OCI-LY1 (cell line): ENCODE measurements at regions not wholly inside any gene's neighbourhood (a gene's known extent, or its start where the extent isn't known, plus 50 kb on each side); places are given as distances from the start of the nearest gene placed in this dataset.

ENCODE experiments used
- EZH2 ChIP-seq: fragments of 200-600 bp; sonication (generic), shearing (Covaris generic); IDR thresholded peaks from 2 replicates; pipeline ENCODE4 v1.8.0; 2017; ENCODE audit warnings: borderline replicate concordance, mixed run types, mild to moderate bottlenecking, antibody characterized with exemption, low read length, moderate library complexity, mixed read lengths
- TF ChIP-seq, protein P1 (sequence below): fragments of 200-600 bp; sonication (generic), shearing (Covaris generic); IDR thresholded peaks from 2 replicates; pipeline ENCODE4 v1.5.1; 2017; ENCODE audit warnings: mild to moderate bottlenecking, antibody characterized with exemption, low read length, moderate library complexity, mixed read lengths

DNA sequence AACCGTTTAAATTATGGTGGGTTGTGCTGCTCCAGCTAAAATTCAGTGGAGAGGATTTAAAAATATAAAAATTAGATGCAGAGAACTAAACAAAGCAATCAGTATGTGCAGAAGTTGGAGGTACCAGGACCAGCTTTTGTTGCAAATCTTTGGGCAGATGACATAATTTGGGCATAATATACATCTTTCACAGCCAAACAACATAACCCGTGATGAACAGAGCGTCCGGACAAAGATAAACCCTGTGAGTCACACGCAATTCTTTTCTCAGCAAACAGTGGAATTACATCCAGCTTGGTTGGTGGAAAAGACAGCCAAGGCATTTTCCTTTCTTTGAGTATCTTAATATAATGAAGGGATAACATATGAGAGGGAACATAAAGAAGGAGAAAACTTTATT, 419.4 kb upstream of the ADAMTS9 start:
- TF ChIP-seq, protein P1, sequence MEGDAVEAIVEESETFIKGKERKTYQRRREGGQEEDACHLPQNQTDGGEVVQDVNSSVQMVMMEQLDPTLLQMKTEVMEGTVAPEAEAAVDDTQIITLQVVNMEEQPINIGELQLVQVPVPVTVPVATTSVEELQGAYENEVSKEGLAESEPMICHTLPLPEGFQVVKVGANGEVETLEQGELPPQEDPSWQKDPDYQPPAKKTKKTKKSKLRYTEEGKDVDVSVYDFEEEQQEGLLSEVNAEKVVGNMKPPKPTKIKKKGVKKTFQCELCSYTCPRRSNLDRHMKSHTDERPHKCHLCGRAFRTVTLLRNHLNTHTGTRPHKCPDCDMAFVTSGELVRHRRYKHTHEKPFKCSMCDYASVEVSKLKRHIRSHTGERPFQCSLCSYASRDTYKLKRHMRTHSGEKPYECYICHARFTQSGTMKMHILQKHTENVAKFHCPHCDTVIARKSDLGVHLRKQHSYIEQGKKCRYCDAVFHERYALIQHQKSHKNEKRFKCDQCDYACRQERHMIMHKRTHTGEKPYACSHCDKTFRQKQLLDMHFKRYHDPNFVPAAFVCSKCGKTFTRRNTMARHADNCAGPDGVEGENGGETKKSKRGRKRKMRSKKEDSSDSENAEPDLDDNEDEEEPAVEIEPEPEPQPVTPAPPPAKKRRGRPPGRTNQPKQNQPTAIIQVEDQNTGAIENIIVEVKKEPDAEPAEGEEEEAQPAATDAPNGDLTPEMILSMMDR: no peak
- no peak for TF ChIP-seq EZH2
